ENCODE measurements at regions not wholly inside any gene's neighbourhood (a gene's known extent, or its start where the extent isn't known, plus 50 kb on each side); places are given as distances from the start of the nearest gene placed in this dataset.

DNA sequence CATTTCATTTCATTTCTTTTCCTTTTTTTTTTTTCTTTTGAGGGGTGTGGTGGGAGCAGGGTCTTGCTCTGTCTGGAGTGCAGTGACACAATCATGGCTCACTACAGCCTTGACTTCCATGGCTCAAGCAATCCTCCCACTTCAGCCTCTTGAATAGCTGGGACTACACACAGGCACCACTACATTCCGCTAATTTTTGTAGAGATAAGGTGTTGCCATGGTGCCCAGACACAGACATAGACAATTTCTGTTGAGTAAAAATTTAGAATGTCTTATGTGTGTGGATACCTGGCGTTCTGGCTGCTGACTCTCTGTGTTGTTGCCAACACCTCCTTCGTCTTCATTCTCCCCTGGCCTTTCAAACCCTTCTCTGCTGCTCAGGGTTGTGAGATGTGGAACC, 54.0 kb upstream of the PRSS58 start:
- no peak for DNase-seq

DNA sequence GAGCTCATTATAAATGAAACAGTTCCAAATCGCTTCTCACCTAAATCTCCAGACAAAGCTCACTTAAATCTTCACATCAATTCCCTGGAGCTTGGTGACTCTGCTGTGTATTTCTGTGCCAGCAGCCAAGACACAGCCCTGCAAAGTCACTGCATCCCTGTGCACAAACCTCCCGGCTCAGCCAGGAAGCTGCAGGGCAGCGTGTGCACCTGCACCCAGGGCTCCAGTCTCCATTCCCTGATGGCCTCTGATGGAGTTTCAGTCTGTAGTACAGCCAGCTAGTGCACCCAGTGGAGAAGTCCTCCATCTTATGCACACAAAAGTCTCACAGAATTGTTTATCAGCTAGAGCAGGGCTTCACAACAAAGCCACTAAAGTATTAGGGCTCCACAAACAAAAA, 51.1 kb upstream of the PRSS58 start:
- no peak for DNase-seq

DNA sequence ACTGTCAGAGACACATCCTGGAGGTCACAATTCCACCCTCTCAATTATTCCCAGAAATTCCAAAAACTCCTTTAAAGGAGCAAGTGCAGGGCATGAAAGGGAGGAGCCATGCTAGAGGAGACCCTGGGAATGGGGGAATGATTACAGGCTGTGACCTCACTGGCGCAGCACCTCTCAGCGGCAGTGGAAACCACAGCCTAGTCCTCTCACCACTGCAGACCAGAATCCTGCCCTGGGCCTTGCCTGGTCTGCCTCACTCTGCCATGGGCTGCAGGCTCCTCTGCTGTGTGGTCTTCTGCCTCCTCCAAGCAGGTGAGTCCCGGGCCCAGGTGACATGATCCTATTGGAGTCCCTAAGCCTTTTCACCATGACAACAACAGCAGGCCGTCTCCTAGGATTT, 50.5 kb upstream of the PRSS58 start:
- no peak for DNase-seq

Measured in stimulated activated CD8-positive, alpha-beta memory T cell treated with anti-CD3 and anti-CD28 coated beads, Interleukin-4, amount 100 ng/mL, for 48 hours (primary cell).